ENCODE measurements at regions not wholly inside any gene's neighbourhood (a gene's known extent, or its start where the extent isn't known, plus 50 kb on each side); places are given as distances from the start of the nearest gene placed in this dataset.
A peak's percentile ranks its signal among the peaks of the same experiment; 100 is the strongest.

GRCh38 chr11:59284773-59285129, 72.0 kb upstream of the MPEG1 start:
- Mint-ChIP-seq H3K4me1 (no peaks in the 10 kb centered on the region), H3K4me3 (no peak overlapping the region), H3K9me3 (peaks cover 5% of the 10 kb centered on the region), H3K36me3 (ENCODE audit: low read depth) (no peaks in the 10 kb centered on the region), H3K27ac (no peak overlapping the region), H3K27me3 (ENCODE audit: low read depth, poor library complexity) (peaks cover 4% of the 10 kb centered on the region)
- no peak for DNase-seq
- no peak for TF ChIP-seq CTCF (IDR thresholded peaks at IDR 0.05)

DNA sequence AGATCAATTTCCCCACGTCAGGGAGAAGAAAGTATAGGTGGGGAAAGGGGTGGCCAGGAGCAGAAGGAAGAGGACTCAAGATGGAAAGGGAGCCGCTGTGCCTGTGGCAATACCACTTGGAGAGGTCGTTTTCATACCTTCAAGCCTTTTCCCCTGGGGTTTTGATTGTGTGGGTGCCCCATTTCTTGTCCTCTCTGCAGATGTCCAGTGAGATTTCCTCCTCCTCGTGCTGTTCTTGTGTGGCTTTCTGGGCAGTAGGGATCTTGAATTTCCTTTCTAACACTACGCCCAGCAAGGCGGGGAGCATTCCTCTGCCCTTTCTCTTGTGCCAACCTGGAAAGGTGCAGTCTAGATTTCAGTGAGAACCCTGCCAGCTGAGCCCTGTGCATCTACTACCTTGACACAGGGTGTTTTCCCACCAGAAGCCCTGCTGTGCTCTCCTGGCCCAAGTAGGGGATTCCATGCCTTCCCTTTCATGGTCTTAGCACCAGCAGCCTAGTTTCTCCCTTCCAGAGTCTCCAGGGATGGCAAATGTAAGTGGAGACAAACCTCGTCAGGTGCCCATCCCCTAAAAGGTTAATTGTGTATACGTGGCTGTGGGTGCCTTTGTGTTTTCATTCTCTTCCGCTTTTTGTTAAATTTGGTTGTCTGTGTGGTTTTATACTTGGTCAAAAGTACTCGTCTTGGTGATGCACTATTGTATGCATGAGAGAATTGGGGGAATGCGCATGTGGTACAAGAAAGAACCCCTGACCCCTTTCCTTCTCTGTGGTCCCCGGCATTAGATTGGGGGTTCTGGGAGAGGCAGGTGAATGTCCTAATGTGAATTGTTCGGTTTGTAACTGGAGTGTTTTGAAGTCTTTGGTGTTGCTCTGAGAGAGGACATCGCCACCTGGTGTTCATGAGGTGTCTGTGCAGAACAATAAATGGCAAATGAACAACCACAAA, 71.4 kb upstream of the MPEG1 start:
- no peaks in the 10 kb centered on the region for H3K4me1 Mint-ChIP-seq
- DNase-seq = peak; percentile 34
- no peaks in the 10 kb centered on the region for H3K36me3 Mint-ChIP-seq (ENCODE audit: low read depth)
- peaks cover 4% of the 10 kb centered on the region for H3K27me3 Mint-ChIP-seq (ENCODE audit: low read depth, poor library complexity)
- peaks cover 5% of the 10 kb centered on the region for H3K9me3 Mint-ChIP-seq
- H3K4me3 Mint-ChIP-seq = no peak overlapping the region
- no peak overlapping the region for H3K27ac Mint-ChIP-seq
- peak; percentile 73 for TF ChIP-seq CTCF (IDR thresholded peaks at IDR 0.05)

DNA sequence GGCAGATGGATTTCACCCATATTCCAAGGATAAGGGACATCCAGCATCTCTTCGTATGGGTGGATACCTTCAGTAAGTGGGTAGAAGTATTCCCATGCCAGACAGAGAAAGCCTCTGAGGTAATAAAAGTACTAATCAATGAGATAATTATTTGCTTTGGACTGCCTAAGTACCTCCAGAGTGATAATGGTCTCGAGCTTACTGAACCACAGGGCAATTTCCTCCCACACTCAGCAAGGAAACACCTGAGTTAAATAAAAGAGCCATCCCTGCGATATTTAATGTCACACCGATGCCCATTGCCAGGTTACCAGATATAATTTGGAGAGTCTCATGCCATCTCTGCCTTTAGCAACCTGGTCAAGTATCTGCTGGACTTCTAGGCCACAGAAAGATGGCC, 70.6 kb upstream of the MPEG1 start:
- H3K36me3 Mint-ChIP-seq (ENCODE audit: low read depth) = no peaks in the 10 kb centered on the region
- H3K27me3 Mint-ChIP-seq (ENCODE audit: low read depth, poor library complexity) = peaks cover 4% of the 10 kb centered on the region
- no peak overlapping the region for H3K4me3 Mint-ChIP-seq
- H3K9me3 Mint-ChIP-seq = peaks cover 5% of the 10 kb centered on the region
- DNase-seq = no peak
- no peak overlapping the region for H3K27ac Mint-ChIP-seq
- no peak for TF ChIP-seq CTCF (IDR thresholded peaks at IDR 0.05)
- H3K4me1 Mint-ChIP-seq = no peaks in the 10 kb centered on the region

GRCh38 chr11:59281177-59281576, 68.5 kb upstream of the MPEG1 start:
- no peaks in the 10 kb centered on the region for H3K4me1 Mint-ChIP-seq
- H3K36me3 Mint-ChIP-seq (ENCODE audit: low read depth) = no peaks in the 10 kb centered on the region
- no peak for TF ChIP-seq CTCF (IDR thresholded peaks at IDR 0.05)
- H3K27ac Mint-ChIP-seq = no peak overlapping the region
- H3K4me3 Mint-ChIP-seq = no peak overlapping the region
- peaks cover 19% of the 10 kb centered on the region for H3K9me3 Mint-ChIP-seq
- DNase-seq = no peak
- H3K27me3 Mint-ChIP-seq (ENCODE audit: low read depth, poor library complexity) = peaks cover 4% of the 10 kb centered on the region

DNA sequence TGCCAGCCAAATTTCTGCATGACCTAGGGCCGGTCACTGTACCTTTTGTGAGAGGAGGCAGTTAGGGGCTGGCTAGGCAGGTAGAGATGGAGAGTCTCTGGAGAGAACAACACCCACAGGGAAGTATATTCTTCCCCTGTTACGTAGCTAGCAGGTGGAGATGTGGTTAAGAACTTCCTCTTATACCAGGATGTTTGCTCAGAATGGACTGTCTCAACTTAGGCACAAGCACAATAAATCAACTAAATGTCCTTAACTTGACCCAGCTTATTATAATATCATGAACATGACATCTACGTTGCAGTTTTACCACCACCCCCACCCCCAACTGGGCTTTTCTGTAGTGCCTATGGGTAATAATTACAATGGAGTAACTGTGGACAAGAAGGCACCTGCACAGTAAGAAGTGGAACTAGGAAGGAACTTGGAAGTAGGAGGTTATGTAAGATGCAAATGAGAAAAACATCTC, 60.7 kb upstream of the MPEG1 start:
- peaks cover 26% of the 10 kb centered on the region for H3K27me3 Mint-ChIP-seq (ENCODE audit: low read depth, poor library complexity)
- H3K4me3 Mint-ChIP-seq = no peak overlapping the region
- DNase-seq = no peak
- no peaks in the 10 kb centered on the region for H3K36me3 Mint-ChIP-seq (ENCODE audit: low read depth)
- no peak overlapping the region for H3K27ac Mint-ChIP-seq
- TF ChIP-seq CTCF (IDR thresholded peaks at IDR 0.05) = no peak
- peaks cover 21% of the 10 kb centered on the region for H3K9me3 Mint-ChIP-seq
- H3K4me1 Mint-ChIP-seq = no peaks in the 10 kb centered on the region
